ENCODE measurements at regions not wholly inside any gene's neighbourhood (a gene's known extent, or its start where the extent isn't known, plus 50 kb on each side); places are given as distances from the start of the nearest gene placed in this dataset.

GRCh38 chr2:121133551-121134319 lies 151.3 kb downstream of the TFCP2L1 start:
- Histone ChIP-seq H3K4ac (ENCODE audit: low read depth in 1 of 2, low read length in 2 of 2) (no peak overlapping the region), H2BK12ac (ENCODE audit: low read length in 2 of 2) (no peak overlapping the region), H2BK15ac (ENCODE audit: low read depth, poor library complexity, severe bottlenecking) (no peak overlapping the region), H3K9me3 (ENCODE audit: control insufficient read depth, low read length) (no peaks in the 10 kb centered on the region), H2BK120ac (ENCODE audit: low read depth, low read length) (no peak overlapping the region), H3K4me3 (ENCODE audit: insufficient read depth in 1 of 2, low read depth in 1 of 2, low read length in 2 of 2) (no peak overlapping the region), H3K23ac (ENCODE audit: low read length in 2 of 2) (no peak overlapping the region), H3K36me3 (ENCODE audit: control insufficient read depth in 1 of 2, insufficient read depth in 2 of 2, low read depth in 1 of 2, low read length in 2 of 2) (no peaks in the 10 kb centered on the region), H3K9ac (ENCODE audit: low read length) (no peak overlapping the region), H3K4me2 (ENCODE audit: low read length, poor library complexity, severe bottlenecking) (no peak overlapping the region), H2AFZ (ENCODE audit: low read depth, low read length) (no peak overlapping the region), H3K18ac (ENCODE audit: low read depth in 1 of 2, low read length in 2 of 2) (no peak overlapping the region), H4K91ac (ENCODE audit: low read length) (no peak overlapping the region), H2BK5ac (ENCODE audit: low read depth, low read length, poor library complexity, severe bottlenecking) (no peak overlapping the region), H2AK5ac (ENCODE audit: low read length, severe bottlenecking) (no peak overlapping the region), H3K14ac (ENCODE audit: low read length in 2 of 2) (no peak overlapping the region), H3K79me1 (replicated peaks; ENCODE audit: low read length, poor library complexity, severe bottlenecking) (no peaks in the 10 kb centered on the region), H3K27ac (ENCODE audit: low read length, poor library complexity, severe bottlenecking) (no peak overlapping the region), H4K8ac (ENCODE audit: low read length) (no peak overlapping the region), H3K27me3 (ENCODE audit: control insufficient read depth in 1 of 2, insufficient read depth in 1 of 2, low read length in 2 of 2) (peaks cover 19 to 55% of the 10 kb centered on the region in 2 experiments), H3K4me1 (ENCODE audit: control insufficient read depth, insufficient read depth, low read depth, low read length) (no peaks in the 10 kb centered on the region)
- 90% methylated on average over 13 of the region's 13 CpGs for WGBS
- DNase-seq: no peak

GRCh38 chr2:121134728-121135127 lies 150.3 kb downstream of the TFCP2L1 start:
- no peak overlapping the region for H2BK15ac ChIP-seq (ENCODE audit: low read depth, poor library complexity, severe bottlenecking)
- peaks cover 19 to 56% of the 10 kb centered on the region in 2 experiments for H3K27me3 ChIP-seq (ENCODE audit: control insufficient read depth in 1 of 2, insufficient read depth in 1 of 2, low read length in 2 of 2)
- no peak overlapping the region for H4K91ac ChIP-seq (ENCODE audit: low read length)
- no peak overlapping the region for H2BK120ac ChIP-seq (ENCODE audit: low read depth, low read length)
- WGBS: 88% methylated on average over 6 of the region's 8 CpGs
- no peak overlapping the region for H3K27ac ChIP-seq (ENCODE audit: low read length, poor library complexity, severe bottlenecking)
- H3K9ac ChIP-seq (ENCODE audit: low read length): no peak overlapping the region
- H2BK5ac ChIP-seq (ENCODE audit: low read depth, low read length, poor library complexity, severe bottlenecking): no peak overlapping the region
- H4K8ac ChIP-seq (ENCODE audit: low read length): no peak overlapping the region
- H3K4me2 ChIP-seq (ENCODE audit: low read length, poor library complexity, severe bottlenecking): no peak overlapping the region
- H3K9me3 ChIP-seq (ENCODE audit: control insufficient read depth, low read length): peaks cover 1% of the 10 kb centered on the region
- H3K4ac ChIP-seq (ENCODE audit: low read depth in 1 of 2, low read length in 2 of 2): no peak overlapping the region
- H3K79me1 ChIP-seq (replicated peaks; ENCODE audit: low read length, poor library complexity, severe bottlenecking): no peaks in the 10 kb centered on the region
- peak overlapping the region in 1 of 2 experiments; percentile 21 for H3K14ac ChIP-seq (ENCODE audit: low read length in 2 of 2)
- H2AFZ ChIP-seq (ENCODE audit: low read depth, low read length): no peak overlapping the region
- H3K4me1 ChIP-seq (ENCODE audit: control insufficient read depth, insufficient read depth, low read depth, low read length): no peaks in the 10 kb centered on the region
- H3K4me3 ChIP-seq (ENCODE audit: insufficient read depth in 1 of 2, low read depth in 1 of 2, low read length in 2 of 2): no peak overlapping the region
- no peak overlapping the region for H2BK12ac ChIP-seq (ENCODE audit: low read length in 2 of 2)
- H3K18ac ChIP-seq (ENCODE audit: low read depth in 1 of 2, low read length in 2 of 2): no peak overlapping the region
- no peaks in the 10 kb centered on the region for H3K36me3 ChIP-seq (ENCODE audit: control insufficient read depth in 1 of 2, insufficient read depth in 2 of 2, low read depth in 1 of 2, low read length in 2 of 2)
- no peak overlapping the region for H2AK5ac ChIP-seq (ENCODE audit: low read length, severe bottlenecking)
- no peak overlapping the region for H3K23ac ChIP-seq (ENCODE audit: low read length in 2 of 2)
- DNase-seq: no peak

- H3K14ac ChIP-seq (ENCODE audit: low read length in 2 of 2): no peak overlapping the region
- H2AFZ ChIP-seq (ENCODE audit: low read depth, low read length): no peak overlapping the region
- H3K4ac ChIP-seq (ENCODE audit: low read depth in 1 of 2, low read length in 2 of 2): no peak overlapping the region
- H3K23ac ChIP-seq (ENCODE audit: low read length in 2 of 2): no peak overlapping the region
- no peaks in the 10 kb centered on the region for H3K4me1 ChIP-seq (ENCODE audit: control insufficient read depth, insufficient read depth, low read depth, low read length)
- no peak overlapping the region for H4K91ac ChIP-seq (ENCODE audit: low read length)
- no peak overlapping the region for H2BK12ac ChIP-seq (ENCODE audit: low read length in 2 of 2)
- no peak overlapping the region for H2BK15ac ChIP-seq (ENCODE audit: low read depth, poor library complexity, severe bottlenecking)
- no peaks in the 10 kb centered on the region for H3K36me3 ChIP-seq (ENCODE audit: control insufficient read depth in 1 of 2, insufficient read depth in 2 of 2, low read depth in 1 of 2, low read length in 2 of 2)
- H4K8ac ChIP-seq (ENCODE audit: low read length): no peak overlapping the region
- no peak overlapping the region for H3K18ac ChIP-seq (ENCODE audit: low read depth in 1 of 2, low read length in 2 of 2)
- H2BK5ac ChIP-seq (ENCODE audit: low read depth, low read length, poor library complexity, severe bottlenecking): no peak overlapping the region
- H3K4me3 ChIP-seq (ENCODE audit: insufficient read depth in 1 of 2, low read depth in 1 of 2, low read length in 2 of 2): no peak overlapping the region
- peaks cover 7% of the 10 kb centered on the region for H3K9me3 ChIP-seq (ENCODE audit: control insufficient read depth, low read length)
- peaks cover 21 to 59% of the 10 kb centered on the region in 2 experiments for H3K27me3 ChIP-seq (ENCODE audit: control insufficient read depth in 1 of 2, insufficient read depth in 1 of 2, low read length in 2 of 2)
- no peak for DNase-seq
- no peak overlapping the region for H3K27ac ChIP-seq (ENCODE audit: low read length, poor library complexity, severe bottlenecking)
- no peaks in the 10 kb centered on the region for H3K79me1 ChIP-seq (replicated peaks; ENCODE audit: low read length, poor library complexity, severe bottlenecking)
- H2BK120ac ChIP-seq (ENCODE audit: low read depth, low read length): no peak overlapping the region
- no peak overlapping the region for H3K9ac ChIP-seq (ENCODE audit: low read length)
- H3K4me2 ChIP-seq (ENCODE audit: low read length, poor library complexity, severe bottlenecking): no peak overlapping the region
- 0% methylated on average over 1 of the region's 2 CpGs for WGBS
- H2AK5ac ChIP-seq (ENCODE audit: low read length, severe bottlenecking): no peak overlapping the region
Observed at GRCh38 chr2:121135168-121135853, 149.7 kb downstream of the TFCP2L1 start.

GRCh38 chr2:121136323-121136722 lies 148.7 kb downstream of the TFCP2L1 start:
- H3K4me2 ChIP-seq (ENCODE audit: low read length, poor library complexity, severe bottlenecking): no peak overlapping the region
- no peak overlapping the region for H2BK15ac ChIP-seq (ENCODE audit: low read depth, poor library complexity, severe bottlenecking)
- no peak overlapping the region for H2BK12ac ChIP-seq (ENCODE audit: low read length in 2 of 2)
- no peak overlapping the region for H3K14ac ChIP-seq (ENCODE audit: low read length in 2 of 2)
- peaks cover 24 to 58% of the 10 kb centered on the region in 2 experiments for H3K27me3 ChIP-seq (ENCODE audit: control insufficient read depth in 1 of 2, insufficient read depth in 1 of 2, low read length in 2 of 2)
- H2BK5ac ChIP-seq (ENCODE audit: low read depth, low read length, poor library complexity, severe bottlenecking): no peak overlapping the region
- H3K4ac ChIP-seq (ENCODE audit: low read depth in 1 of 2, low read length in 2 of 2): no peak overlapping the region
- H2AK5ac ChIP-seq (ENCODE audit: low read length, severe bottlenecking): no peak overlapping the region
- H4K91ac ChIP-seq (ENCODE audit: low read length): no peak overlapping the region
- 91% methylated on average over 2 of the region's 3 CpGs for WGBS
- no peak overlapping the region for H3K27ac ChIP-seq (ENCODE audit: low read length, poor library complexity, severe bottlenecking)
- H2AFZ ChIP-seq (ENCODE audit: low read depth, low read length): no peak overlapping the region
- H2BK120ac ChIP-seq (ENCODE audit: low read depth, low read length): no peak overlapping the region
- H3K9ac ChIP-seq (ENCODE audit: low read length): no peak overlapping the region
- no peak for DNase-seq
- no peak overlapping the region for H4K8ac ChIP-seq (ENCODE audit: low read length)
- no peak overlapping the region for H3K4me3 ChIP-seq (ENCODE audit: insufficient read depth in 1 of 2, low read depth in 1 of 2, low read length in 2 of 2)
- H3K36me3 ChIP-seq (ENCODE audit: control insufficient read depth in 1 of 2, insufficient read depth in 2 of 2, low read depth in 1 of 2, low read length in 2 of 2): no peaks in the 10 kb centered on the region
- no peak overlapping the region for H3K23ac ChIP-seq (ENCODE audit: low read length in 2 of 2)
- H3K4me1 ChIP-seq (ENCODE audit: control insufficient read depth, insufficient read depth, low read depth, low read length): no peaks in the 10 kb centered on the region
- no peak overlapping the region for H3K18ac ChIP-seq (ENCODE audit: low read depth in 1 of 2, low read length in 2 of 2)
- H3K79me1 ChIP-seq (replicated peaks; ENCODE audit: low read length, poor library complexity, severe bottlenecking): no peaks in the 10 kb centered on the region
- H3K9me3 ChIP-seq (ENCODE audit: control insufficient read depth, low read length): peaks cover 9% of the 10 kb centered on the region

All from mesenchymal stem cell (in vitro differentiated cells and primary cell).